HG02642 (cell line): ENCODE measurements at regions not wholly inside any gene's neighbourhood (a gene's known extent, or its start where the extent isn't known, plus 50 kb on each side); places are given as distances from the start of the nearest gene placed in this dataset.

Experiments used
- ATAC-seq: cut with Tn5 transposase; IDR thresholded peaks from one replicate; pipeline ENCODE4 v1.9.1; 2021; ENCODE audit warnings: mild to moderate bottlenecking; ENCODE audit not compliant: unreplicated experiment, poor library complexity

GRCh38 chr6:56378966-56379585 lies 131.7 kb upstream of the COL21A1 start:
- no peak for ATAC-seq

- no peak for ATAC-seq
Observed at GRCh38 chr6:56378507-56378906, 131.1 kb upstream of the COL21A1 start.

- ATAC-seq: no peak
Observed at GRCh38 chr6:56377295-56377694, 129.9 kb upstream of the COL21A1 start.

GRCh38 chr6:56375806-56376205 lies 128.4 kb upstream of the COL21A1 start:
- no peak for ATAC-seq

GRCh38 chr6:56374841-56375369 lies 127.5 kb upstream of the COL21A1 start:
- ATAC-seq: no peak

GRCh38 chr6:56372406-56372995 lies 125.1 kb upstream of the COL21A1 start:
- no peak for ATAC-seq

- no peak for ATAC-seq
Observed at GRCh38 chr6:56370561-56371211, 123.3 kb upstream of the COL21A1 start.

GRCh38 chr6:56370127-56370540 lies 122.8 kb upstream of the COL21A1 start:
- ATAC-seq: no peak

GRCh38 chr6:56368491-56368890 lies 121.1 kb upstream of the COL21A1 start:
- no peak for ATAC-seq

GRCh38 chr6:56366141-56366852 lies 118.9 kb upstream of the COL21A1 start:
- ATAC-seq: no peak

GRCh38 chr6:56364827-56365339 lies 117.5 kb upstream of the COL21A1 start:
- ATAC-seq: no peak

- ATAC-seq: no peak
Observed at GRCh38 chr6:56364431-56364826, 117.0 kb upstream of the COL21A1 start.

- ATAC-seq: no peak
Observed at GRCh38 chr6:56363796-56364430, 116.5 kb upstream of the COL21A1 start.

- no peak for ATAC-seq
Observed at GRCh38 chr6:56361812-56362211, 114.4 kb upstream of the COL21A1 start.

GRCh38 chr6:56359201-56359899 lies 112.0 kb upstream of the COL21A1 start:
- peak; percentile 82 for ATAC-seq

- ATAC-seq: no peak
Observed at GRCh38 chr6:56357616-56358373, 110.4 kb upstream of the COL21A1 start.

- no peak for ATAC-seq
Observed at GRCh38 chr6:56356426-56356825, 109.0 kb upstream of the COL21A1 start.

- ATAC-seq: no peak
Observed at GRCh38 chr6:56353860-56354259, 106.5 kb upstream of the COL21A1 start.
